Thymus (tissue), 11 donors: ENCODE measurements at regions not wholly inside any gene's neighbourhood (a gene's known extent, or its start where the extent isn't known, plus 50 kb on each side); places are given as distances from the start of the nearest gene placed in this dataset.

ENCODE experiments used
- DNase-seq, 9 donors: peaks; one replicate each; pipeline ENCODE4 v3.0.0-alpha.2; 2013; ENCODE audit warnings: low spot score in 9 of 9, low read depth in 6 of 9, missing footprints in 1 of 9
- H3K27ac ChIP-seq, 2 donors: one replicate each; pipeline ENCODE4 v1.5.1; 2013; ENCODE audit warnings: control low read depth in 1 of 2, low read depth in 1 of 2, low read length in 1 of 2, mild to moderate bottlenecking in 1 of 2, moderate library complexity in 1 of 2
- H3K27me3 ChIP-seq, 2 donors: one replicate each; pipeline ENCODE4 v1.5.1; 2013; ENCODE audit warnings: low read length in 1 of 2; ENCODE audit not compliant: control insufficient read depth in 2 of 2, insufficient read depth in 1 of 2
- H3K36me3 ChIP-seq, 2 donors: one replicate each; pipeline ENCODE4 v1.5.1; 2013; ENCODE audit warnings: low read length in 1 of 2, mild to moderate bottlenecking in 1 of 2, moderate library complexity in 1 of 2; ENCODE audit not compliant: control insufficient read depth in 2 of 2, insufficient read depth in 2 of 2
- H3K4me1 ChIP-seq, 2 donors: one replicate each; pipeline ENCODE4 v1.5.1; 2013; ENCODE audit warnings: low read length in 2 of 2; ENCODE audit not compliant: control insufficient read depth in 2 of 2, insufficient read depth in 2 of 2
- H3K4me3 ChIP-seq, 2 donors: one replicate each; pipeline ENCODE4 v1.5.1; 2013; ENCODE audit warnings: low read length in 2 of 2, control low read depth in 1 of 2, mild to moderate bottlenecking in 1 of 2
- H3K9me3 ChIP-seq, 2 donors: one replicate each; pipeline ENCODE4 v1.5.1; 2013; ENCODE audit warnings: low read length in 1 of 2, mild to moderate bottlenecking in 1 of 2; ENCODE audit not compliant: control insufficient read depth in 2 of 2, insufficient read depth in 1 of 2
- WGBS: extraction: QIAGEN DNeasy Blood & Tissue Kit; methylation state at CpG from one replicate; pipeline ENCODE4 v1.1.7; 2013; 5-methylcytosine and 5-hydroxymethylcytosine counted together
- donor health status: healthy.

GRCh38 chr7:72467237-72467636, 55.1 kb upstream of the CALN1 start:
- DNase-seq = no peak
- H3K4me3 ChIP-seq = no peak overlapping the region
- no peaks in the 10 kb centered on the region for H3K27me3 ChIP-seq
- H3K27ac ChIP-seq = no peak overlapping the region
- no peaks in the 10 kb centered on the region for H3K4me1 ChIP-seq
- WGBS = 93% methylated on average over 9 of the region's 9 CpGs
- H3K9me3 ChIP-seq = peaks cover 0 to 7% of the 10 kb centered on the region in 2 donors
- H3K36me3 ChIP-seq = no peaks in the 10 kb centered on the region

GRCh38 chr7:72466797-72467196, 54.7 kb upstream of the CALN1 start:
- Histone ChIP-seq H3K36me3 (no peaks in the 10 kb centered on the region), H3K4me3 (no peak overlapping the region), H3K4me1 (no peaks in the 10 kb centered on the region), H3K27me3 (no peaks in the 10 kb centered on the region), H3K9me3 (peaks cover 0 to 7% of the 10 kb centered on the region in 2 donors), H3K27ac (no peak overlapping the region)
- WGBS = 95% methylated on average over 2 of the region's 2 CpGs
- no peak for DNase-seq

GRCh38 chr7:72465521-72465920, 53.4 kb upstream of the CALN1 start:
- Histone ChIP-seq H3K36me3 (no peaks in the 10 kb centered on the region), H3K27me3 (no peaks in the 10 kb centered on the region), H3K9me3 (peaks cover 0 to 7% of the 10 kb centered on the region in 2 donors), H3K4me1 (no peaks in the 10 kb centered on the region), H3K27ac (no peak overlapping the region), H3K4me3 (no peak overlapping the region)
- 92% methylated on average over 5 of the region's 5 CpGs for WGBS
- no peak for DNase-seq

- WGBS = 87% methylated on average over 7 of the region's 7 CpGs
- no peak for DNase-seq
- H3K27ac ChIP-seq = no peak overlapping the region
- peaks cover 0 to 3% of the 10 kb centered on the region in 2 donors for H3K9me3 ChIP-seq
- H3K36me3 ChIP-seq = no peaks in the 10 kb centered on the region
- no peak overlapping the region for H3K4me3 ChIP-seq
- no peaks in the 10 kb centered on the region for H3K4me1 ChIP-seq
- no peaks in the 10 kb centered on the region for H3K27me3 ChIP-seq
Measured at GRCh38 chr7:72462311-72462710, 50.2 kb upstream of the CALN1 start.
